GM21423 (cell line): ENCODE measurements at regions not wholly inside any gene's neighbourhood (a gene's known extent, or its start where the extent isn't known, plus 50 kb on each side); places are given as distances from the start of the nearest gene placed in this dataset.
"Not testable (repeated sequence)": the region's sequence is repeated elsewhere in the genome, so short reads cannot be mapped to it uniquely, and the experiment has no call there.

Experiments used
- ATAC-seq: cut with Tn5 transposase; IDR thresholded peaks from one replicate; pipeline ENCODE4 v1.9.1; 2021; ENCODE audit warnings: mild to moderate bottlenecking, moderate library complexity; ENCODE audit not compliant: unreplicated experiment

GRCh38 chr18:64752707-64753106 is 603.8 kb upstream of the LINC00305 start:
- ATAC-seq: no peak

GRCh38 chr18:64749884-64750283 is 601.0 kb upstream of the LINC00305 start:
- no peak for ATAC-seq

- ATAC-seq: no peak
Observed at GRCh38 chr18:64747803-64748202, 598.9 kb upstream of the LINC00305 start.

- ATAC-seq: no peak
Observed at GRCh38 chr18:64742898-64743297, 594.0 kb upstream of the LINC00305 start.

- ATAC-seq: no peak
Observed at GRCh38 chr18:64734063-64734462, 585.2 kb upstream of the LINC00305 start.

- ATAC-seq: not testable (repeated sequence)
Observed at GRCh38 chr18:64725657-64726056, 576.8 kb upstream of the LINC00305 start.

GRCh38 chr18:64720781-64721464 is 572.0 kb upstream of the LINC00305 start:
- ATAC-seq: no peak

GRCh38 chr18:64718808-64719207 is 569.9 kb upstream of the LINC00305 start:
- ATAC-seq: no peak

- no peak for ATAC-seq
Observed at GRCh38 chr18:64717026-64717425, 568.1 kb upstream of the LINC00305 start.

GRCh38 chr18:64714086-64714485 is 565.2 kb upstream of the LINC00305 start:
- no peak for ATAC-seq

- peak; percentile 99 for ATAC-seq
Observed at GRCh38 chr18:64713284-64713683, 564.4 kb upstream of the LINC00305 start.

- ATAC-seq: no peak
Observed at GRCh38 chr18:64712035-64712434, 563.1 kb upstream of the LINC00305 start.

GRCh38 chr18:64710105-64710861 is 561.4 kb upstream of the LINC00305 start:
- no peak for ATAC-seq

GRCh38 chr18:64707052-64707451 is 558.2 kb upstream of the LINC00305 start:
- ATAC-seq: no peak

- no peak for ATAC-seq
Observed at GRCh38 chr18:64699081-64699480, 550.2 kb upstream of the LINC00305 start.

- no peak for ATAC-seq
Observed at GRCh38 chr18:64695851-64696553, 547.1 kb upstream of the LINC00305 start.

- no peak for ATAC-seq
Observed at GRCh38 chr18:64693766-64694165, 544.9 kb upstream of the LINC00305 start.

- ATAC-seq: no peak
Observed at GRCh38 chr18:64692826-64693225, 543.9 kb upstream of the LINC00305 start.

- no peak for ATAC-seq
Observed at GRCh38 chr18:64679121-64679520, 530.2 kb upstream of the LINC00305 start.

GRCh38 chr18:64678048-64678447 is 529.2 kb upstream of the LINC00305 start:
- ATAC-seq: no peak

- ATAC-seq: no peak
Observed at GRCh38 chr18:64674694-64675093, 525.8 kb upstream of the LINC00305 start.

GRCh38 chr18:64671293-64671692 is 522.4 kb upstream of the LINC00305 start:
- ATAC-seq: not testable (repeated sequence)
